ENCODE measurements at regions not wholly inside any gene's neighbourhood (a gene's known extent, or its start where the extent isn't known, plus 50 kb on each side); places are given as distances from the start of the nearest gene placed in this dataset.

DNA sequence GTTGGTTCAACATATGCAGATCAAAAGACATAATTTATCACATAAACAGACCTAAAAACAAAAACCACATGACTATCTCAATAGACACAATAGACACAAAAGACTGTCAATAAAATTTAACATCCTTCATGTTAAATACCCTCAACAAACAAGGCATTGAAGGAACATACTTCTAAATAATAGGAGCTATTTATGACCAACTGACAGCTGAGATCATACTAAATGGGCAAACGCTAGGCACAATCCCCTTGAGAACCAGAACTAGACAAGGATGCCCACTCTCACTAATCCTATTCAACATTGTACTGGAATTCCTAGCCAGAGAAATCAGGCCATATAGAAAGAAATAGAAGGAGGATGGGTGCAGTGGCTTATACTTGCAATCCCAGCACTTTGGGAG, 50.3 kb upstream of the GLYAT start:
- DNase-seq: no peak
- no peak overlapping the region for H3K27ac ChIP-seq (ENCODE audit: insufficient read depth in 1 of 2, low read depth in 1 of 2, low read length in 2 of 2, poor library complexity in 1 of 2, severe bottlenecking in 2 of 2)
- H3K4me3 ChIP-seq (ENCODE audit: control insufficient read depth in 1 of 7, extremely low read depth in 1 of 7, insufficient read depth in 4 of 7, low read depth in 2 of 7, low read length in 6 of 7): no peak overlapping the region
- WGBS (ENCODE audit: insufficient coverage): no CpG with 5 or more reads among the region's 1 CpG
- H3K9me3 ChIP-seq (ENCODE audit: control extremely low read depth in 1 of 5, control insufficient read depth in 4 of 5, insufficient read depth in 2 of 5, low read depth in 1 of 5, low read length in 4 of 5): peaks cover 0 to 2% (median 0%) of the 10 kb centered on the region in 5 experiments
- no peaks in the 10 kb centered on the region for H3K36me3 ChIP-seq (ENCODE audit: control insufficient read depth in 4 of 4, insufficient read depth in 4 of 4, low read length in 3 of 4)
- ChIA-PET CTCF (interaction anchor here (1.4 kb wide), 1 partner anchor 129 kb away, joined by 5 read pairs; no protein-coding TSS in a partner anchor), POLR2A (no interaction called here)
- no peaks in the 10 kb centered on the region for H3K27me3 ChIP-seq (replicated peaks in 2 of 5; ENCODE audit: control insufficient read depth in 4 of 5, insufficient read depth in 5 of 5, low read length in 4 of 5)
- peaks cover 0 to 2% (median 0%) of the 10 kb centered on the region in 4 experiments for H3K4me1 ChIP-seq (ENCODE audit: control extremely low read depth in 1 of 4, control insufficient read depth in 4 of 4, insufficient read depth in 4 of 4, low read length in 3 of 4)
